HG03558 (cell line): ENCODE measurements at regions not wholly inside any gene's neighbourhood (a gene's known extent, or its start where the extent isn't known, plus 50 kb on each side); places are given as distances from the start of the nearest gene placed in this dataset.

ENCODE experiments used
- ATAC-seq: cut with Tn5 transposase; IDR thresholded peaks from one replicate; pipeline ENCODE4 v1.9.1; 2021; ENCODE audit warnings: moderate number of reproducible peaks; ENCODE audit not compliant: unreplicated experiment; ENCODE audit errors: extremely low read depth

DNA sequence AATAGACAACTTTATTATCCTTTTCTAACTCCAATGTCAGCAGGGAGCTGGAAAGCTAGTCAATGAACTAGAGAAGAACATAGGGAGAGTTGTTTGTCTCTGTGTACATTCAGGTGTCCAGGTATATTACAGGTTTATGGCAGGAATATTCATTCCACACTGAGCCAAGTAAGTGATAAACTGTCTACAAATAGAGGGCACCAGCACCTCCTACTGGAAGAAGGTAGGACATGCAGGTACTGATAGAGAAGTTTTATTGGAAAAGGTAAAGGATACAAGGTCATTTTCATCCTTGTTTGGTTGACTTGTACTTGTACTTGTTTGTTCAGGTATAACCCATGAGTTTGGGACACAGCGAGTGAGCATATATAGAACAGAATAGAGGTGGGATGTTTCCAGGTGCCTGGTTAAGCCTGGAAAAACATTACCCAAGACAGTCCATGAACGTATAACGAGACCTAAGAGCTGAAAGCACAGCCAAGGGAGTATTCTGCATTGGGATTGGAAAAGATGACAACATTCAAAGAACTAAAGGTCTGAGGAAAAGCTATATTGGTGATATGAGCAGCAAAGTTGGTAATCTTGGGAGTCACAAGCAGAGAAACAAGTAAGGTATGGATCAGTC, 61.4 kb upstream of the PPP1R3C start:
- ATAC-seq = no peak

DNA sequence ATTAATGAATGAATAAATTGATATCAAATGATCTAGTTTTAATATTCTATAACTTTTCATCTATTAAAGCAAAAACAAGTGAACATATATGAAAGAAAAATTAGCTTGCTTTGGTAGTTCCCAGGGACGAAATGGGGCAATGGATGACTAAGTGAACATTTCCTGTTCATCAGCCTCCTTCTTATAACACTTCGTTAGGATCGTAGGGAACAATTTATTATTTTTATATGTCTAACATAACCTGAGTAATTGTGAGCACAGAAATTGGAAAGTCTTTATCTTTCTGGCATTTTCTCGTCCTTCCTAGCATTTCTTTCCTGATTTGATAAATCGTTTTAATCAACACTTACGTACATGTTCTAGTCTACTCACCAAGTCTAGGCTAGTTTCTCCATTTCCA, 59.1 kb upstream of the PPP1R3C start:
- ATAC-seq = no peak

DNA sequence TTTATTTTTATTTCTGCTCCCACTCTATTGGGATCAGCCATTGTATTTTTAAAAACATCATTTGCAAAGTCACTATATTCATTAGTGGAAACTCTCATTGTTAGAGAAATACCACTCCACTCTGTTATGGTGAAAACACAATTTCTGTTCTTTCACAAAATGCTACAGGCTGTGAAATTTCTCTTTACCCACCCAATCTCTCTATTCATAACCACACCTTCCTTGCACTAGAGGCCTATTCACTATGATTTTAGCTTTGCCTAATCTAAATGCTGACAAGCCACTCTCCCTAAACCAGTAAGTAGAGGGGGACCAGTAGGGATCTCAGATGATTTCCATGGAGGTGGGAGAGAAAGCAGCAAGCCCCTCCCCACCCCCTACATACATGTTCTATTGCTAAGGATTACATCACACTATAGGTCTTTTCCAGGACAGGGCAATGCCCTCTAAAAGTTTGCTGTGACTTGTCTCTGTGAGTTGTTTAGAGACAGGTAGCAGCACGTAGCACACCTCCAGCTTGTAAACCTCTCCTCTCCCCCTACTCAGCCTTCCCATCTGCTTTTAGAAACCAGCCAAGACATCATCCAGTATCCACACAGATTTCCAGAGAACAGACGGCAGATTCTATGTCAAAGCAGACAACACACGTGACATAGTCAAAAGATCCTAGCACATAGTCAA, 58.3 kb upstream of the PPP1R3C start:
- ATAC-seq = no peak

DNA sequence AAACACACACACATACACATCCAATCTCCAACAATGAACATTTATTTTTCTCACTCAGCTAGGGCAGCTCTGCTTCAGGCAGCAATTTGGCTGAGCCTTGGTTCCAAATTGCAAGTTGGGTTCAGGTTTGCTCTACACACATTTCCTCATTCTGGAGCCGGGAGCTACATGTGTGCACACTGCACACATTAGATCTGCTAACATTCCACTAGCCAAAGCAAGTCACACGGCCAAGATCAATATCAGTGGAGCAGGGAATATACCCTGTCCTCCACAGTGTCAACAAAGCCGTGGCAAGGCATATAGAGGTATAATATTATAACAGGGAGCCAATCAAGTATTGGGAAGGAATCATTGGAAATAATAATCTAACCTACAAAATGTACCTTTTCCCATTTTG, 57.5 kb upstream of the PPP1R3C start:
- no peak for ATAC-seq

DNA sequence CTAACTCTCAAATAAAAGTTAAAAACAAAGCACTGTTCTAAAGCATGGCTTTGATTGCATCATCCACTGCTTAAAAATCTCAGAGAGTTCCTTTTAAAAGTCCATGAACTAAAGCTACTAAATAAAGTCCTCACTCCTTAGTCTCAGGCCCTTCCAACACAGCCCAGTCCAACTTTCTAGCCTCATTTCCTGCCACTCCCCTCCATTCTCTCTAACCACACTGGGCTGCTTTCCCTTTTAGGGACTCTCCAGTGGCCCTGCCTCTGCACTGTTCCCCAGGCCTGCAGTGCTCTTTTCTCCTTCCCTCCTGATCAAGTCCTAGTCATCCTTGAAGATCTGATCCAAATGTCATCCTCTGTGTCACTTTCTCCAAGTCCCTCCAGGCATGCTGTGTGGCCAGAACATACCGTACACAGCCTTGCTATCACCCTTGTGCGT, 56.9 kb upstream of the PPP1R3C start:
- ATAC-seq = no peak

DNA sequence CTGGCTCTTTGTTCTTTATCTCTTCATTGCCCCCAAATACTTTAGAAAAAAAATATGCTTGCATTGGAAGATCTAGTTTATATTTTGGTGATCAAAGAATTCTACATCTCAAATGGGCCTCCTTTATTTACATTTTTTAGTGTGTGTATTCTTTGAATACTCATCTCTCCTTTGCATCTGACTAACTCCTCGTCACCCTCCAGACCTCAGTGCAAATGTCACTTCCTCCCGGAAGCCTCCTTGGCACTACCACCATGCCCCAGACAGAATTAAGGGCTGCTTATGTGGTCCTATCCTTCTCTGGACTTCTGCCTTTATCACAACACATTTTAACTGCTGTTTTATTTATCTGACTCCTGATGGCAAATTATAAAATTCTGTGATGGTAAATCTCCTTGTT, 52.0 kb upstream of the PPP1R3C start:
- no peak for ATAC-seq

DNA sequence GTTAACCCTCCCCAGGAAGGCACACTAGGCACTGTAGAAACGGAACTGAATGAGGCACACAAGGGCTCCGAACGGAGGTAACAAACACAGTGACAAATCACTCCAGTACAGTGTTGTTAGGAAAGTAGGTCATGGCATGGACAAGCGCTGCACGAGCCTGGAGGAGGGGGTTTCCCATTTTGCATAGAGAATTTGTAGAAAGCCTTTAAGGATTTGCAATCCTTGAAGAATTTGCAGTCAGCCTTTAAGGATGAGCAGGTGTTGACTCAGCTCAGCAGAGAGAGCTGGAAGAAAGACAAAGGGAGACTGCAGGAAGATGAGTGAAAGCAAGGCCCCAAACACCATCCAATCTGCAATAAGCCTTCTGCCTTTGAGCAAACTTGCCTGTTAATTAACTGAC, 51.1 kb upstream of the PPP1R3C start:
- no peak for ATAC-seq

DNA sequence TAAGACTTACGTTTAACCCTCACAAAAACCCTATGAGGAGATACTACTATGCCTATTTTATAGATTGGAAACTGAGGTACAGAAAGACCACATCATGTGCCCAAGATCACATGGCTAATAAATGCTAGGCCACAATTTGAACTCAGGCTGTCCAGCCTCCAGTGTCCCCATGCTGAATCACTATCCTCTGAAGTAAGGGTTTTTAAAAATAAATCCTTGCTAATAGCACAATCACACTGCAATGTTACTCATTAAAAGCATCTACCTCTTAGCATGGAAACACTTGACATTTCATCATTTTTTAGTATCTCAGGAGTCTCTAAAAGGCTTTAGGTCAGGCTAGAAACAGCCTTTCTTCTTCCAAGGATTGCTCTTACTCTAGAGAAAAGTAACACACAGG, 50.0 kb upstream of the PPP1R3C start:
- no peak for ATAC-seq
